Non-pigmented ciliary epithelial cell (primary cell): ENCODE measurements at regions not wholly inside any gene's neighbourhood (a gene's known extent, or its start where the extent isn't known, plus 50 kb on each side); places are given as distances from the start of the nearest gene placed in this dataset.
"Not testable (repeated sequence)": the region's sequence is repeated elsewhere in the genome, so short reads cannot be mapped to it uniquely, and the experiment has no call there.

Experiments used
- DNase-seq: peaks from one replicate; pipeline ENCODE4 v3.0.0-alpha.2; 2010; ENCODE audit warnings: low read depth

DNA sequence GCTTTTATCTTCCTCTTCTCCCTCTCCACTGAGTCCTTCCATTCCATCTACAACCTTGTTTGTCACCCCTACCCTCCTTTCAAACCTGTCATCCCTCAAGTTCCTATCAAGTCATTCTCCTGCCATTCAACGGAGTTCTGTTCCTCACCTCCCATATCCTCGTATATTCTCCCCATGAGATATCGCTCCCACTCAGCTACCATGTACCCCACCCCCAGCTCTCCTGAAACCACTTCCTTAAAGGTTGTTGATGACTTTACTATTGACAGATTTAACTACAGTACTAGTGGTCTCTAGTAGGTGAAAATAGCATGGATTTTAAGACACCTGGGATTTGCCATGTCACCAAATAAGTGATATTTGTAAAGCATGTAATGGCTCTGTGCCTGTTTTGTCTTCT lies 107.4 kb upstream of the BARHL2 start:
- no peak for DNase-seq

DNA sequence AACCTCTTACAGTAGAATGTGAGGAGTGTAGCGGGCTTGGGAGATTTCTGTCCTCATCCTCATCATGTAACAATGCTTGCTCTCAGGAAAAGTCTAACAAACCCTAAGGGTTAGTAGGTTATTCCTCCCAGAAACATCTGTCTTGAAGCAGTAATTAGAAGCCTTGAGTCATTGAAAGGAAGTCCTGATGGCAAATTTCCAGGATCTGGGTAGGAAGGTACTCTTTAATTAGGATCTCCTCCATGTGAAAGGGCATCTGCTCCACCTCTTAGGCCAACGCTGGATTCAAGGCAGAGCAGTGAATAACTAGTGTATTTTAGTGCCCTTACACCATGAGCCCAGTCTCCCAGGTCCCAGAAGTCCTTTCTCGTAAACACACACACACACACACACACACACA lies 106.6 kb upstream of the BARHL2 start:
- no peak for DNase-seq

DNA sequence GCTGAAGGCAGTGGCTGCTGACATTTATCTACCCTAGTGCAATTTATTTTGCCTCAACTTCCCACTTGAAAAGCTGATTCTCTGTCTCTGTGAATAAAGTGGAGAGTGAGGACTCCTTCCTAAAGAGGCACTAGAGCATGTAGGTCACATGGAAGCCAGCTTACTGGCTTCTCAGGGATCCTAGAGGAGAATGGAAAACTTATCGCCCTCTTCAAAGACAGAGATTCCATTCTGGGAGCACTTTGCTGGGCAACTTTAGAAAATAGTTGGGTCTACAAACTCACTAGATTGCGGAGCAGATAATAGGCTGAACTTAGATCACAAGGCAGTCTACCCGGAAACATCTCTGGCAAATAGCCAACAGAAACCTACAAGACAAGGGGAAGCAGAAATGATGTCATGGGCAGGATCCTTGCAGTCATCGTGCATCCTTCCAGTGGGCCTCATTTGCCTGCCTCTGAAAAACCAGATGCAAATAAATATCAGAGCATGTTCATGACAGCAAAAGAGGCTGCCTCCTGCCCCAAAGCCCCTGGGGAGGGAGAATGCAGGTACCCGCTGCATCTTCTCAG lies 104.8 kb upstream of the BARHL2 start:
- no peak for DNase-seq

DNA sequence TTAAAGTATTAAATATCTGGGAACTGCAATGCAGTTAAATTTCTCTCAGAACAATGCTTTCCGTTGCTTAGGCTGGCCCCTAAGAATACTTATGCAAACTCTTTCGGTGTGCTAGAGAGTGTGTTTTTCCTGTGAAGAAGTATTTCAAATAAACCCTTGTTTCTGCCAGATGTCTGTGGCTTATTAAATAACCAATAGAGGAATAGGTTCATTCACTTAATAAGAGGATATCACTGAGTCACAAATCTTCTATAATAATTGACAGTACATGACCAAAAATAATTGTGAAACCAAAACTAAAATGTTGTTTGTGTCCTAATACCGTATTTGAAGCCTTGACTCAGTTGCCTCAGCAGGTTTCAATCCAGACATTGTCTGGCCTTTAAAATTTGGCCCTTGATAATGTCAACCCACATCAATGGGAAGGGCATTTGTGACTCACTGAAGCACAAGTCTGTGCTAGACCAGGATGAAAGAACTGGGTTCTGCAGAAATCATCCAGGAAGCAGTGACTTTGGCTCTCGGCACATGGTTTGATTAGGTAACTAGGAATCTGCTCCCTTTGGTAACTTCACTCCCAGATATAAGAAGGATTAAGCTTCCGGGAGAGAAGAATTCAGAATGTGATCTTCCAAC lies 104.2 kb upstream of the BARHL2 start:
- DNase-seq = no peak

DNA sequence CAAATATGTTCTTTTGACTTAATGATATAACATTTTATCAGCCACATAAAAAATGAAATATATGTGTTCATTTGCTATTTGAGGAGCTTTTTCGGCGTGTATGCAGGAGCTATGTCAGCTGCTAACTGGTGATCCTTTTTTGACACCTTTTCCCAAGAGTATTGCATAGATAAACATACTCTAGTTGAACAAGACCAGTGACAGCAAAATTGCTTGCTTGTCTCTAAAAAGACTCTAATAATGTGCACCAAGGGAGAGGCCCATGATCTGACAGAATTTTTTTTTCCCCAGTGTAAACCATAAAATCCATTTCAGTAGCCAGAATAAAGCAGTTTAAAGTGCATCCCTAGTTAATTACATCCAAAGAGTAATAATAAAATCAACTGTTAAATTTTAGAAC lies 103.6 kb upstream of the BARHL2 start:
- no peak for DNase-seq

DNA sequence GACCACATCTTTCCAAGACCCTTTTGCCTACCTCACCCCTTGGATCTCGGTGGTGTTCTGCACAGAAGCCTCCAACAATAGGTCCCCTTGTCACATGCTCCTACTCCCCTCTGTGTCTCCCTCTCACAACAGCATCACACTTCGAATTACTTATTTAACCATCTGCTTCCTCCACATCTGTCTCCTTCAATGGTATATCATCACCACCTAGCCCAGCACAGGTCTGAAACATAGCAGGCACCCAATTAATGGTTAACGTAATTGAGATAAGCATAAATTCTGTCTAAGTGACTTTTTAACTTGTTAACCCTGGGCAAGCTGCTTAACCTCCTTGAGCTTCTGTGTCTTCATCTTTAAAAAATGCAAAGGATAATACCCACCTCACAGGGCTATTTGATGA lies 100.3 kb upstream of the BARHL2 start:
- DNase-seq = no peak

DNA sequence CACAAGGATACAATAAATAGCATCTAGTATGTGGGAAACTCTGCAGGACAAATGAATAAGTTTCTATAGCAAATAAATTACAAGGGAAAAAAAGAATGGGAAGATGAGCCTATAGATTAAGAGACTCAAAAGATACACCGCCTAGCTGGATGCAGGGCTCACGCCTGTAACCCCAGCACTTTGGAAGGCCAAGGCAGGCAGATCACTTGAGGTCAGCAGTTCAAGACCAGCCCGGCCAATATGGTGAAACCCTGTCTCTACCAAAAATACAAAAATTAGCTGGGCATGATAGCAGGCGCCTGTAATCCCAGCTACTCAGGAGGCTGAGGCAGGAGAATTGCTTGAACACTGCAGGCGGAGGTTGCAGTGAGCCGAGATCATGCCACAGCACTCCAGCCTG lies 95.1 kb upstream of the BARHL2 start:
- DNase-seq = not testable (repeated sequence)

DNA sequence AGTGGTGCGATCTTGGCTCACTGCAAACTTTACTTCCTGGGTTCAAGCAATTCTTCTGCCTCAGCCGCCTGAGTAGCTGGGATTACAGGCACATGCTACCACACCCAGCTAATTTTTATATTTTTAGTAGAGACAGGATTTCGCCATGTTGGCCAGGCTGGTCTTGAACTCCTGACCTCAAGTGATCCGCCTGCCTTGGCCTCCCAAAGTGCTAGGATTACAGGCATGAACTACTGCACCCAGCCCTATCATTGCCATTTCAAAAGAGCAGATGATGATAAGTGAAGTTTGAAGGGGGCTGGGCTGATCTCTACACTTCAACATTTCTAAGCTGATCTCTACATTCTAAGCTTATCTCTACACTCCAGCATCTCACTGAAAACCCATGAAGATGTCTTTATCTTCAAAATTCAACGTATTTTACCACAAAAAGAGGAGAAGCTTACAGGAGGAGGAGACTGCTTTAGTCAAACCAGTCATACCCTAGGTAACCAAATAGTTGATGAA lies 94.4 kb upstream of the BARHL2 start:
- DNase-seq = not testable (repeated sequence)

DNA sequence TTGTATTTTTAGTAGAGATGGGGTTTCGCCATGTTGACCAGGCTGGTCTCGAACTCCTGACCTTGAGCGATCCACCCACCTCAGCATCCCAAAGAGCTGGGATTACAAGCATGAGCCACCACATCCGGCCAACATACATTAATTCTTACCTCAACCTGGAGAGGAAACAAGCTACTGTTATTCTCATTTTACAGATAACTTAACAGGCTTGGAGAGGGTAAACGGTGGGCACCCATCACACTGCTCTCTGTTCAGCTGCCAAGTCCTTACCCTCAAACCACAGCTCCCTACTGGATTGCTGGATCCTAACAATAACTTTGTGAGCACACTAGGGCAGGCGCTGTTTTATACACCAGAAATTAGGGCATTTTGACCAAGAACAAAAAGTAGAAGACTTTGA lies 93.6 kb upstream of the BARHL2 start:
- no peak for DNase-seq

DNA sequence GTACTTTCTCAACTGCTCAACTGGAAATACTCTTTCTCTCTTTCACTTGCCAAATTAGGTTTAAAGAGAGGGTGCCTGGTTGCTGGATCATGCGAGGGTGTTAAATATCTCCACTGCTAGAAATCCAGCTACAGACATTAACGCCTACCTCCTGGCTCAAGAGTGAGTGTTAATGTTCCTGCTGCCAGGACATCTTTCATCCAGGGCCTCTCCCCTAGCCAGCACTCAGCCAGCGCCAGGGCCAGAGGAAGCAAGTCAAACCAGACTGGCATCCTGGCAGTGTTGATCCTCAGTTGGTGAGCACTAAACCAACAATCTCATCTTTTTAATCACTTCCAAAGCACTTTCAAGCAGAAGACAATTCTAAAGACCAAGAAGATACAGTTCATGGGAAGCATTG lies 92.9 kb upstream of the BARHL2 start:
- no peak for DNase-seq

DNA sequence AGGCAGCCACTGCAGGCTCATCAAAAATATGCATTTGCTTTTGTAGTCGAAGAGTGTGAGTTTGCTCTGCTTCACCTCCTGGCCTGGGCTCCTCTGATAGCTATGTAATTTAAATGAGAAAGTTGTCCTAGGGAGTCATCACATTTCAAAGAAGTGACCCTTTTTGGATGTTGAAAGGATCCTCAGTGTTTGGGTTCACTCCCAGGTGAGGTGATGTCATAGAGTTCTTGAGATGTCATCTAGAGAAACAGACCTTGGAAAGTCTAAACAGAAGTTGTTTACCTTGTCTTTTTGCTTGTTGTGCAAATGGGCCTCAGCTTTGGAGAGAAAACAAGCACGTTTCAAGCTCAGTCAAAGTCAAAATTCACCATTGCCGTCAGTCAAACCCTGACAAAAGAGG lies 92.0 kb upstream of the BARHL2 start:
- no peak for DNase-seq

DNA sequence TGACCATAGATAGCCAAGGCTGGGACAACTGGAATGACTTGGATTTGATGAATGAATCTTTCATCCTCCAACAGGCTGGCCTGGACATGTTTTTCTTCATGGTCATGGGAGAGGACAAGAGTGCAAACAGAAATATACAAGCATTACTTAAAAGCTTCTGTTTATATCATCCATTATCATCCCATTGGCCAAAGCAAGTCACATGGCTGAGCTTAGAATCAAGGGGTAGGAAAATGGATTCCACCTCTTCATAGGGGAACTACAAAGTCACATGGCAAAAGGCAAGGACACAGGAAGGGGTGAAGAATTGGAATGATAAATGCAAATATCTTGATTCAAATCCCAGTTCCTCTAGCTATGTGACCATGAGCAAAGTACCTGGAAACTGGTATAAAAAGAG lies 90.2 kb upstream of the BARHL2 start:
- DNase-seq = no peak

DNA sequence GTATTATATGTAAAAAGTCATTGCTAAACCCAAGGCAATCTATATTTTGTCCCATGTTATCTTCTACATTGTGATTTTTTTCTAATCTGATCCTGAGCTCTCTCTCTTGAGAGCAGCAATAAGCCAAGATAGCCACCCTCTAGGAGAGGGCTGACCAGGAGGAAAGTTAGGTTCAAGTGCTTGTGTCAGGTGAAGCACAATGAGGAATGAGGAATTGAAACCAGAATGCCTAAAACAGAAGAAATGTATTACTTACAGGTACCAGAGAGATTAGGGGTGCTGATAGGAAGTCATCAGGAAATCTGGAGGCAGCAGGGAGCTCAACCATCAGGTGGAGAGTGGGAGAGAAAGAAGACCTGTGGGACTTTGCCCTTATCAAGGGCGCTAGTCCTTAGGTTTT lies 85.5 kb upstream of the BARHL2 start:
- DNase-seq = no peak

DNA sequence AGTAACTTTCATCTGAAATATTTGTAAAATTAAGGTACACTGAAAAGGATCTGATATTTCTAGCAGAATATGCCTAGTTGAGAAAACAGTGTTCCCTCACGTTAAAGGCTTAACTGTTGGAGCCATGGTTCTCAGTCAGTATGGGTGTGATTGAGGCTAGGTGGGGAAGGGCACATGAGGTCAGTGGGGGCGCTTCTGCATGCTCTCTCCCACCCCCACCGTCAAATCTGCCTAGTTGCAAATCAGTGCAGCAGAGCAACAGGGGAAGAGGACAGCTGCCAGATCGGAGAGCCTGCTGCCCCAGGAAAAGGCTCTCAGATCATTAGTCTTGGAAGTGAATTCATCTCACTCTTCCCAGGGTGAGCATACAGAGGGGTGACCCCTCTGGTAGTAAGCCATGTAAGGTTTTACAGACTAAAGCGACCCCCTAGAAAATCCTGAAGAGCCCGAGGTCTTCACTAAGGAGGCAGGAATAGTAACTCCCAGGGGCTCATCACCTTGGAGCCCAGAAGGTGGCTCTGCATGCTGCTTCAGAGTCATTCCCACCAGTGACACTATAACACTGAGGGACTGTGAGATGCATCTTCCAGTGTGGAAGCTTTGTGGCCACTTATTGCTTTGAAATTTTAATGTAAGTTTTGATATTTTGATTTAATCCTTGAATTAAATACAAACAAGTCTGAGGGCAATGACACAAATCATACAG lies 83.1 kb upstream of the BARHL2 start:
- DNase-seq = no peak

DNA sequence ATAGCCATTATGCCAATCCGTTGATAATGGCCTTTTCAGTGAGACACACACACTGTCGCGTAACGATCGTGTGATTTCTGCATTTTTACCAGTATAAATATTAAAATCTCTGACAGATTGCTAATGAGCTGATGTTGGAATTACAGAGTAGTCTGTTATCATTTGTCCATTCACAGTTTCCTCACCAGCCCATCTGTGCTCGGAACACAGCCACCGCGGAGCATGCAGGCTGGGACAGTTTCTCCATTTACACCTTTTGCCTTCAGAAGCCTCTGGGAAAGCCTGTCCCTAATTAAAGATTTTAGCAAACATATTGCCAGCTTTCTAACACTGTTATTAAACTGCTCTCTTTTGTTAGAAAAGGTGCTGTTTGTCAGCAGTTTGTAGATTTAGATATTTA lies 82.2 kb upstream of the BARHL2 start:
- DNase-seq = no peak

DNA sequence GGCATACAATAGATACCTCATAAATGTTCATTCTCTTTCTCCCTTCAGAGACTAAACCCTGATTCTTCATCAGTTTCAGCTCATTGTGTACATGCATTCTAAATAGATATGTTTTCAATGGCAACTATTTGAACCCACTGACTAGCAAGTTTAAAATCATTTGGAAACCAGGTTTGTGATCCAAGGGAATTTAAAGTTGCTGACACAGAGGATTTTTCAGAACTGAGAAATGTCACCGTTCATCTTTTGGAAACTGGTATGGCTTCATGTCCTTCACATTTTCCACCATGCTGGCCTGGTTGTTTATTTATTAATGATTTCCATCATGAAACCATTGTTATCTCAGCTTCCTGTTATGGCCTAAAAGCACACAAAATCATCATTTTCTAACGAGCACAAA lies 81.8 kb upstream of the BARHL2 start:
- no peak for DNase-seq

DNA sequence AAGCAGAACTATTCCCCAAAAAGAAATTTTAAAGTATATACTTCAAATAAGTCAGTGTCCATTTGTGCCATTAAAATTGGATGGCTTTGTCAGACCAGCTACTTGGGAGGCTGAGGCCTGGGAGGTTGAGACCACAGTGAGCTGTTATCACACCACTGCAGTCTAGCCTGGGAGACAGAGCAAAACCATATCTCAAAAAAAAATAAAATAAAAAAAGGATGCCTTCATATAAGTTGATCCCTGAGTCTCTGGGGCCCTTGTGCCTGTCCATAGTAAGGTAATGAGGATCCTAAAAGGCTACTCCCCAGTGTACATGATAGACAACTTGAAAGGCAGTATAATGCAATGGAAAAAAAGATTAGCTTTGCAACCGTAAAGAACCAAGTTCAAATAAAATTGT lies 81.2 kb upstream of the BARHL2 start:
- no peak for DNase-seq

DNA sequence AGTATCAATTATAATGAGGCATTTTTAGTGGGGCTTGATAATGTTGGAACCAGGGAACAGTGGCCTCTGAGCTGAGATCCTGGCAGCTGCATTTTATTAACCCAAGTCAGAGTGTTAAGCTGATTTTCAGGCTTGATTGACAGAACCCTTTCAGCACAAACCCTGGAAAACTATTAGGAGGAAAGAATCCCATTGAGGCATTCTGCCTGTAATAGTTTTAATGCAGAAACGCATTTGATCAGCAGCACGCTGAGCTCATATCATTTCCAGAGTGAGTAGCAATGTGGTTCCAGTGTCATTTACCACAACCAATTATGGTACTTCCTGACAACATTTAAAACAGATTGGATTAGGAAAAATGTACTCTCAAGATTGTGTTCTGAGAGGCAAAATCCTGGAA lies 78.3 kb upstream of the BARHL2 start:
- DNase-seq = no peak

DNA sequence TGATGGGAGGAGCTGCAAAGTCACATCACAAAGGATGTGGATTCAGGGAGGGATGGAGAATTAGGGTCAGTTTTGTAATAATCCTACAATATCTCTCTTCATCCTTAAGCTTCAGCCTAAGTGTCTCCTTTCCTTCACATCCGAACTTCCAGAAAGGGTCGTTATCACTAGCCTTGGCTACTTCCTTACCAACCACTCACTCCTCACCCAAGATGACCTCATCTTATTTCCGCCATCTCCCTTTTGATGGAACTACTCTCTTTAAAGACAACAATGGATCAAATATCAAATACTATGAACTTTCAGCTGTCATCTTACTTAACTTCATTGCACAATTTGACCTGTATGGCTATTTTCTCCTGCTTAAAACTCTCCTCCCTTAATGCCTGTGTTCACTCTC lies 69.6 kb upstream of the BARHL2 start:
- no peak for DNase-seq

DNA sequence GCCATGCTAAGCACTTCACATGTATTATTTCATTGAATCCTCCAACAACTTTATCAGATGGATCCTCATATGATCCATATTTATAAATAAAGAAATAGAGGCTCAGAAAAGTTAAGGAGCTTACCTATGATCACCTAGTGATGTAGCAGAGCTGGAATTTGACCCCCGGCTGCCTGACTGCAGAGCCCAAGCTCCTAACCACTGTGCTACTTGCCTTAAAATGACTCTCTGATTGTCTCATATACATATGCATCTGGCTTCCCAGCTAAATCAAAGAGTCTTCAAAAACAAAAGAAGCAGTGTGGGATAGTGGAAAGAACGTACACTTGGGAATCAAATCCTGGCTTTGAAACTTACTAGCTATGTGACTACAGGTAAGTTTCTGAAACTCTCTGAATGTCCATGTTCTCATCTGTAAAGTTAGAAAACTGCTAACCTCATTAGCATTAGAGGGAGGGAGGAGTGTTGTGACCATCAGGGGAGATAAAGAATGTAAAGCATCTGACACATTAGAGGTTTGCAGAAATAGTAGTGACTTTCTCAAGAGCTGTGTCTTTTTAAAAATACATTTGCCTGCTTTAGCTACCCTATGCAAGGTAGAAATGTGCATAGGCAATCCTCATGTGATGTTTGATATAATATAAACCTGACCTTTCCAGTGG lies 67.2 kb upstream of the BARHL2 start:
- DNase-seq = no peak

DNA sequence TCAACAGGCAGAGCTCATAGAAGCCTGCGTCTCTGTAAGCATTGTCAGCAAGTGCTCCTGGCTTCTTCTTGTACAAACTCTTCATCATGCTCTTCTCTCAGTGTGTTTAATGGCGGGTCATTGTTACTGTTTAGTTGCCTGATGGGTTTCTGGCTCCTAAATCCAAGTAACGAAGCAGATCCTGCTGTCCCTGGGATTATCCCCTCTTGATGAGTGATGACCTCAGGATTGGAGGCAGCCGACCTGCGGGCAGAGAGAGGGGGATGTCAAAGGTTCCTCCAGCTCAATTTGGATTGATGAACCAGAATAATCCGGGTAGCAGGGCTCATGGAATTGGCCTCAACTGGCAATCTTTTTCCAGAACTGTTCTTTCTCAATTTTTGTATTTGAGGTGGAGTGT lies 66.1 kb upstream of the BARHL2 start:
- DNase-seq = no peak

DNA sequence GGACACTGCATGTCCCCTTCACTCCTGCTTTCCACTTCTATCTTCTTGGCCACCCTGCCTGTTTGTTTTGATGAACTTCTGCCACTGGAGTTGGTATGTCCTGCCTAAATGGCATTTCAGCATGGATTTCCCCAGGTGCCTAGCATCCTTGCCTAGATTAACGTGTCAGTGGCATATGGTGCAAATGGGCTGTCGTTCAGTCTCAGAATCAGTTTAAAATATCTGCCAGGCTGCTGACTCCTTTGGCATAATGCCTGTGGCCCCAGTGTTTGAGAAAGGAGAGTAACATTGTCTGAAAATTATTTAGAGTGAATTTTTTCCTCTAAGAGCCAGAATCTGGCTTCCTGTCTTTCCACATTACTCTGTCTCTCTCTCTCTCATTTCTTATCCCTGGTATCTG lies 64.9 kb upstream of the BARHL2 start:
- DNase-seq = no peak

DNA sequence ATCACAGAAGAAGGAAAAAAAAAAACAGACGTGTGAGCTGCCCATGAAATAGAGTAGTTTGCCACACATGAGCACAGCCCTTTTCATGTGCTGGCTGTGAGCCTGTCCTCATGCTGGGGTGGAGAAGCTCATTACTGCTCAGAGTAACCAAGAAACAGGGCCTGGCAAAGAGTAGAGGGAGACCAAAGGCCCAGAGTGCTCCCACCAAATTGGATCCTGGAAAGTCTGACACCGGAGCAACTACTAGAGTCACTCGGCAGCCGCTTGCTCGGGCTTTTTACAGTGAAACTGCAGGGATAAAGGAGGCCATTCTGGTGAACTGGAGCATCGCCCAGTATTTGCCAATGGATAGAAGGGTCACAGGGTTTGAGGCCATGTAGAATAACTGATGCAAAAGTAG lies 64.4 kb upstream of the BARHL2 start:
- no peak for DNase-seq
